ENCODE measurements at regions not wholly inside any gene's neighbourhood (a gene's known extent, or its start where the extent isn't known, plus 50 kb on each side); places are given as distances from the start of the nearest gene placed in this dataset.
"Not testable (repeated sequence)": the region's sequence is repeated elsewhere in the genome, so short reads cannot be mapped to it uniquely, and the experiment has no call there.

- Histone ChIP-seq H4K20me1 (ENCODE audit: control insufficient read depth, insufficient read depth, low read depth, low read length) (no peaks in the 10 kb centered on the region), H3K9me2 (replicated peaks; ENCODE audit: control insufficient read depth, low read length) (no peaks in the 10 kb centered on the region), H3K4me2 (ENCODE audit: low read length) (no peak overlapping the region), H3K36me3 (ENCODE audit: control insufficient read depth, low read length) (no peaks in the 10 kb centered on the region), H3K4me3 (ENCODE audit: low read length) (no peak overlapping the region), H3F3A (ENCODE audit: control insufficient read depth, insufficient read depth) (no peaks in the 10 kb centered on the region), H3K79me2 (ENCODE audit: control insufficient read depth, low read length) (no peaks in the 10 kb centered on the region), H3K27me3 (ENCODE audit: control insufficient read depth, low read length) (no peaks in the 10 kb centered on the region), H3K27ac (ENCODE audit: low read depth, low read length) (no peak overlapping the region), H3K9me3 (ENCODE audit: control insufficient read depth, insufficient read depth, low read length) (no peaks in the 10 kb centered on the region; the same call in 1 of the 2 replicates), H3K4me1 (ENCODE audit: control insufficient read depth, low read length) (no peaks in the 10 kb centered on the region)
- TF ChIP-seq, protein P1, sequence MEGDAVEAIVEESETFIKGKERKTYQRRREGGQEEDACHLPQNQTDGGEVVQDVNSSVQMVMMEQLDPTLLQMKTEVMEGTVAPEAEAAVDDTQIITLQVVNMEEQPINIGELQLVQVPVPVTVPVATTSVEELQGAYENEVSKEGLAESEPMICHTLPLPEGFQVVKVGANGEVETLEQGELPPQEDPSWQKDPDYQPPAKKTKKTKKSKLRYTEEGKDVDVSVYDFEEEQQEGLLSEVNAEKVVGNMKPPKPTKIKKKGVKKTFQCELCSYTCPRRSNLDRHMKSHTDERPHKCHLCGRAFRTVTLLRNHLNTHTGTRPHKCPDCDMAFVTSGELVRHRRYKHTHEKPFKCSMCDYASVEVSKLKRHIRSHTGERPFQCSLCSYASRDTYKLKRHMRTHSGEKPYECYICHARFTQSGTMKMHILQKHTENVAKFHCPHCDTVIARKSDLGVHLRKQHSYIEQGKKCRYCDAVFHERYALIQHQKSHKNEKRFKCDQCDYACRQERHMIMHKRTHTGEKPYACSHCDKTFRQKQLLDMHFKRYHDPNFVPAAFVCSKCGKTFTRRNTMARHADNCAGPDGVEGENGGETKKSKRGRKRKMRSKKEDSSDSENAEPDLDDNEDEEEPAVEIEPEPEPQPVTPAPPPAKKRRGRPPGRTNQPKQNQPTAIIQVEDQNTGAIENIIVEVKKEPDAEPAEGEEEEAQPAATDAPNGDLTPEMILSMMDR (IDR thresholded peaks at IDR 0.05; ENCODE audit: low read depth, low read length, poor library complexity, severe bottlenecking): no peak
- no peak for TF ChIP-seq EZH2phosphoT487 (IDR thresholded peaks at IDR 0.05; ENCODE audit: borderline replicate concordance, low read length)
Observed at GRCh38 chr11:97620007-97620406, 1230.2 kb downstream of the JRKL start.

- Histone ChIP-seq H3K9me2 (replicated peaks; ENCODE audit: control insufficient read depth, low read length) (no peaks in the 10 kb centered on the region), H3K27me3 (ENCODE audit: control insufficient read depth, low read length) (no peaks in the 10 kb centered on the region), H3K4me2 (ENCODE audit: low read length) (no peak overlapping the region), H3K9me3 (ENCODE audit: control insufficient read depth, insufficient read depth, low read length) (no peaks in the 10 kb centered on the region; the same call in 1 of the 2 replicates), H3K27ac (ENCODE audit: low read depth, low read length) (no peak overlapping the region), H3K4me1 (ENCODE audit: control insufficient read depth, low read length) (no peaks in the 10 kb centered on the region), H3F3A (ENCODE audit: control insufficient read depth, insufficient read depth) (no peaks in the 10 kb centered on the region), H3K4me3 (ENCODE audit: low read length) (no peak overlapping the region), H4K20me1 (ENCODE audit: control insufficient read depth, insufficient read depth, low read depth, low read length) (no peaks in the 10 kb centered on the region), H3K79me2 (ENCODE audit: control insufficient read depth, low read length) (no peaks in the 10 kb centered on the region), H3K36me3 (ENCODE audit: control insufficient read depth, low read length) (no peaks in the 10 kb centered on the region)
- TF ChIP-seq, protein P1 (IDR thresholded peaks at IDR 0.05; ENCODE audit: low read depth, low read length, poor library complexity, severe bottlenecking): no peak
- TF ChIP-seq EZH2phosphoT487 (IDR thresholded peaks at IDR 0.05; ENCODE audit: borderline replicate concordance, low read length): no peak
Observed at GRCh38 chr11:97621282-97621681, 1231.5 kb downstream of the JRKL start.

GRCh38 chr11:97622795-97623194 is 1233.0 kb downstream of the JRKL start:
- no peaks in the 10 kb centered on the region for H4K20me1 ChIP-seq (ENCODE audit: control insufficient read depth, insufficient read depth, low read depth, low read length)
- TF ChIP-seq, protein P1 (IDR thresholded peaks at IDR 0.05; ENCODE audit: low read depth, low read length, poor library complexity, severe bottlenecking): no peak
- TF ChIP-seq EZH2phosphoT487 (IDR thresholded peaks at IDR 0.05; ENCODE audit: borderline replicate concordance, low read length): no peak

DNA sequence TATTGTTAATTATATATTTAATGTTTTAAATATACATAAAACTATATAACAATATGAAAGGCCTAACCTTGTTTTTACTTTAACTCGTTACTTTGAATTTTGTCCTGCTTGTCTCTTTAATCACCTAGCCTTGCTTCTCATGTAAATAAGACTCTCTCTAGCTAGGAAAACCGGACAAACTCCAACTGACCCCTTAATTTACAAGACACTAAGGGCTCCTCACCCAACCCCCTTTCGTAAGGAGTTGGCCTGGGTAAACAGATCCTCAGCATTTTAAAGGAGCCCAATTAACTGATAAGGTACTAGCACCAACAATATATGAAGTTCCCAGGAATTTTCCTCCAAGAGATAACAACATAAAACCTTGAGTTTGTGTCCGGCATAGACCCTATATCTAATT is 1246.9 kb downstream of the JRKL start:
- not testable (repeated sequence) for H4K20me1 ChIP-seq (ENCODE audit: control insufficient read depth, insufficient read depth, low read depth, low read length); H3K79me2 ChIP-seq (ENCODE audit: control insufficient read depth, low read length); H3K4me2 ChIP-seq (ENCODE audit: low read length)

More at GRCh38 chr11:97622795-97623194, 1233.0 kb downstream of the JRKL start:
- Histone ChIP-seq H3K4me1 (ENCODE audit: control insufficient read depth, low read length) (no peaks in the 10 kb centered on the region), H3K9me2 (replicated peaks; ENCODE audit: control insufficient read depth, low read length) (no peaks in the 10 kb centered on the region), H3K79me2 (ENCODE audit: control insufficient read depth, low read length) (no peaks in the 10 kb centered on the region), H3K27me3 (ENCODE audit: control insufficient read depth, low read length) (no peaks in the 10 kb centered on the region), H3K36me3 (ENCODE audit: control insufficient read depth, low read length) (no peaks in the 10 kb centered on the region), H3K4me3 (ENCODE audit: low read length) (no peak overlapping the region), H3F3A (ENCODE audit: control insufficient read depth, insufficient read depth) (no peaks in the 10 kb centered on the region), H3K4me2 (ENCODE audit: low read length) (no peak overlapping the region), H3K9me3 (ENCODE audit: control insufficient read depth, insufficient read depth, low read length) (no peaks in the 10 kb centered on the region), H3K27ac (ENCODE audit: low read depth, low read length) (no peak overlapping the region)

More for the DNA sequence above, 1246.9 kb downstream of the JRKL start:
- not testable (repeated sequence) for H3K4me1 ChIP-seq (ENCODE audit: control insufficient read depth, low read length); H3K27me3 ChIP-seq (ENCODE audit: control insufficient read depth, low read length); H3K4me3 ChIP-seq (ENCODE audit: low read length); H3K9me2 ChIP-seq (replicated peaks; ENCODE audit: control insufficient read depth, low read length); H3F3A ChIP-seq (ENCODE audit: control insufficient read depth, insufficient read depth); H3K27ac ChIP-seq (ENCODE audit: low read depth, low read length); H3K9me3 ChIP-seq (ENCODE audit: control insufficient read depth, insufficient read depth, low read length); H3K36me3 ChIP-seq (ENCODE audit: control insufficient read depth, low read length)
